WTC11 (cell line): ENCODE measurements at regions not wholly inside any gene's neighbourhood (a gene's known extent, or its start where the extent isn't known, plus 50 kb on each side); places are given as distances from the start of the nearest gene placed in this dataset.

ENCODE experiments used
- CTCF ChIP-seq: fragments of 200-600 bp; IDR thresholded peaks from 2 replicates; pipeline ENCODE4 v1.8.0; 2022; ENCODE audit warnings: antibody characterized with exemption
- SP1 ChIP-seq: sonication (generic); formaldehyde crosslinking; conservative IDR thresholded peaks from 2 replicates; pipeline ENCODE4 v1.8.1; 2022; ENCODE audit warnings: missing genetic modification reagents
- TP53 ChIP-seq: sonication (generic); formaldehyde crosslinking; IDR thresholded peaks from 2 replicates; pipeline ENCODE4 v1.8.1; 2023; ENCODE audit warnings: mild to moderate bottlenecking, missing genetic modification reagents
- ZNF416 ChIP-seq: fragments of 250-450 bp; sonication (Bioruptor Pico); IDR thresholded peaks from 2 replicates; pipeline ENCODE4 v1.9.0; 2021; ENCODE audit warnings: mild to moderate bottlenecking, inconsistent platforms

GRCh38 chr3:174444391-174444790 is 414.7 kb upstream of the NAALADL2 start:
- no peak for TF ChIP-seq CTCF
- TF ChIP-seq SP1 (CRISPR knock-in tag) = no peak
- TF ChIP-seq TP53 (CRISPR knock-in tag) = no peak
- TF ChIP-seq ZNF416 (CRISPR knock-in tag) = no peak
